Peyer's patch (tissue), 4 donors: ENCODE measurements at regions not wholly inside any gene's neighbourhood (a gene's known extent, or its start where the extent isn't known, plus 50 kb on each side); places are given as distances from the start of the nearest gene placed in this dataset.

Experiments
- DNase-seq, 3 donors: peaks; one replicate each; pipeline ENCODE4 v3.0.0-alpha.2; 2017 to 2019
- H3K27ac ChIP-seq, 4 donors: fragments of 200-600 bp; sonication (generic); one replicate each; pipeline ENCODE4 v1.5.1; 2016 to 2019
- H3K27me3 ChIP-seq, 2 donors: fragments of 200-600 bp; sonication (generic); one replicate each; pipeline ENCODE4 v1.5.1; 2019
- H3K36me3 ChIP-seq, 3 donors: fragments of 200-600 bp; sonication (generic); one replicate each; pipeline ENCODE4 v1.5.1; 2016 to 2019
- H3K4me1 ChIP-seq, 4 donors: fragments of 200-600 bp; sonication (generic); one replicate each; pipeline ENCODE4 v1.5.1; 2016 to 2019
- H3K4me3 ChIP-seq, 4 donors: fragments of 200-600 bp; sonication (generic); 1 replicate in 3 of 4; 2 replicates in 1 of 4; pipeline ENCODE4 v1.5.1; 2016 to 2019; ENCODE audit warnings: mild to moderate bottlenecking in 1 of 4
- H3K9me3 ChIP-seq, 4 donors: fragments of 200-600 bp; sonication (generic); one replicate each; pipeline ENCODE4 v1.5.1; 2016 to 2019; ENCODE audit warnings: mild to moderate bottlenecking in 1 of 4
- CTCF ChIP-seq, 6 experiments: fragments of 450-650 bp in 4 of 6; fragments of 200-600 bp in 2 of 6; sonication (generic) in 1 of 6; IDR thresholded peaks; one replicate each; pipeline ENCODE4 v1.5.1; 2017 to 2019; ENCODE audit warnings: antibody characterized with exemption in 6 of 6, mild to moderate bottlenecking in 3 of 6, moderate library complexity in 1 of 6
- POLR2A ChIP-seq, 2 donors: fragments of 450-650 bp; IDR thresholded peaks; one replicate each; pipeline ENCODE4 v1.5.1; 2017; ENCODE audit warnings: antibody characterized with exemption in 2 of 2, mild to moderate bottlenecking in 2 of 2, moderate library complexity in 2 of 2

DNA sequence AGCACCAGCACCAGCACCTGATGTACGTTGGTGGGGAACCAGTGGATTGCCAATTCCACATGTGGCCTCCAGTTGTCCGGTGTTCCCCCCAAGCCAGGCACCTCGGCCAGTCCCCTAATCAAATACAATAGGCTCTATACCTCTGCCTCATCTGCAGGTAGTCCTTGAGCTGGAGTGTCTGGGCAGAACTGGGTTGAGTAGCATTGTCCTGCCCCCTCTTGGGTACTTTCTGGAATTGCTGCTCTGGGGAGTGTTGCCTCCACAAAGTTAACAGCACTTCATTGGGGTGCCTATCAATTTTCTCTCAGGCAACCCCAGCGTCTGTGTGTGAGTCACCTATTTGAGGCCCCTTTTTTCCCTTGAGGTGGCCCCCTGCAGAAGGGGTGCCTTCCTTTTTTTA, 413.0 kb upstream of the LARGE1 start:
- DNase-seq, result no peak
- H3K4me1 ChIP-seq, result no peaks in the 10 kb centered on the region
- no peaks in the 10 kb centered on the region for H3K27me3 ChIP-seq
- no peaks in the 10 kb centered on the region for H3K9me3 ChIP-seq
- no peak overlapping the region for H3K4me3 ChIP-seq
- no peaks in the 10 kb centered on the region for H3K36me3 ChIP-seq
- TF ChIP-seq POLR2A (IDR thresholded peaks at IDR 0.05) (no peak), CTCF (IDR thresholded peaks at IDR 0.05) (peak in 1 of 6 experiments; percentile 17)
- H3K27ac ChIP-seq, result no peak overlapping the region

GRCh38 chr22:34334893-34335292, 414.6 kb upstream of the LARGE1 start:
- H3K4me1 ChIP-seq, result no peaks in the 10 kb centered on the region
- no peaks in the 10 kb centered on the region for H3K9me3 ChIP-seq
- no peaks in the 10 kb centered on the region for H3K36me3 ChIP-seq
- H3K27ac ChIP-seq, result no peak overlapping the region
- H3K27me3 ChIP-seq, result no peaks in the 10 kb centered on the region
- H3K4me3 ChIP-seq, result no peak overlapping the region
- no peak for TF ChIP-seq CTCF (IDR thresholded peaks at IDR 0.05)
- TF ChIP-seq POLR2A (IDR thresholded peaks at IDR 0.05), result no peak
- DNase-seq, result no peak

- no peak overlapping the region for H3K27ac ChIP-seq
- no peaks in the 10 kb centered on the region for H3K36me3 ChIP-seq
- no peaks in the 10 kb centered on the region for H3K9me3 ChIP-seq
- no peaks in the 10 kb centered on the region for H3K27me3 ChIP-seq
- no peak for DNase-seq
- TF ChIP-seq POLR2A (IDR thresholded peaks at IDR 0.05), result no peak
- peak in 3 of 6 experiments; percentile 7 to 24 (median 7) for TF ChIP-seq CTCF (IDR thresholded peaks at IDR 0.05)
- H3K4me1 ChIP-seq, result no peaks in the 10 kb centered on the region
- no peak overlapping the region for H3K4me3 ChIP-seq
These were observed 424.4 kb upstream of the LARGE1 start for GRCh38 chr22:34344702-34345101.

GRCh38 chr22:34354071-34354817, 434.0 kb upstream of the LARGE1 start:
- Histone ChIP-seq H3K36me3 (no peaks in the 10 kb centered on the region), H3K27me3 (no peaks in the 10 kb centered on the region), H3K4me1 (no peaks in the 10 kb centered on the region), H3K4me3 (no peak overlapping the region), H3K9me3 (no peaks in the 10 kb centered on the region), H3K27ac (no peak overlapping the region)
- no peak for TF ChIP-seq CTCF (IDR thresholded peaks at IDR 0.05)
- DNase-seq, result no peak

DNA sequence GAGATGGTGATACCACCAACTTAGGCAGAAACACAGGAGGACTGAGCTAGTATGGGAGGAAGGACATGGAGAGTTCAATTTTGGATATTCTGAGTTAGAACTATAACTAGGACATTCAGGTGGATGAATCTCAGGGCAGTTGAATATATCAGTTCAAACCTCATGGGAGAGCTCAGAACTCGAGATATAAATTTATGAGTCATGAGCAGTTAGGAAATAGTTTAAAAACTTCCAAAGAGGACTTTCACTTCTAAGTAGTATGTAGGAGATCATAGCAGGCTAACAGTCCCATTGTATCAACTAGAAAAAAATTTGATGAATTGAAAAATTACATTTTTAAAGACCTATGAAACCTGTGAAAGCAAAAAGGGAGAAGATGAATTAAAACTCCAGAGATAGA, 436.2 kb upstream of the LARGE1 start:
- Histone ChIP-seq H3K36me3 (no peaks in the 10 kb centered on the region), H3K4me1 (no peaks in the 10 kb centered on the region), H3K27ac (no peak overlapping the region), H3K4me3 (no peak overlapping the region), H3K9me3 (no peaks in the 10 kb centered on the region), H3K27me3 (no peaks in the 10 kb centered on the region)
- TF ChIP-seq POLR2A (IDR thresholded peaks at IDR 0.05) (no peak), CTCF (IDR thresholded peaks at IDR 0.05) (no peak)
- DNase-seq, result no peak

GRCh38 chr22:34370711-34371110, 450.4 kb upstream of the LARGE1 start:
- no peaks in the 10 kb centered on the region for H3K27me3 ChIP-seq
- no peaks in the 10 kb centered on the region for H3K4me1 ChIP-seq
- TF ChIP-seq POLR2A (IDR thresholded peaks at IDR 0.05) (no peak), CTCF (IDR thresholded peaks at IDR 0.05) (no peak)
- H3K4me3 ChIP-seq, result no peak overlapping the region
- H3K27ac ChIP-seq, result no peak overlapping the region
- H3K36me3 ChIP-seq, result no peaks in the 10 kb centered on the region
- H3K9me3 ChIP-seq, result no peaks in the 10 kb centered on the region
- no peak for DNase-seq
